ENCODE measurements at regions not wholly inside any gene's neighbourhood (a gene's known extent, or its start where the extent isn't known, plus 50 kb on each side); places are given as distances from the start of the nearest gene placed in this dataset.

DNA sequence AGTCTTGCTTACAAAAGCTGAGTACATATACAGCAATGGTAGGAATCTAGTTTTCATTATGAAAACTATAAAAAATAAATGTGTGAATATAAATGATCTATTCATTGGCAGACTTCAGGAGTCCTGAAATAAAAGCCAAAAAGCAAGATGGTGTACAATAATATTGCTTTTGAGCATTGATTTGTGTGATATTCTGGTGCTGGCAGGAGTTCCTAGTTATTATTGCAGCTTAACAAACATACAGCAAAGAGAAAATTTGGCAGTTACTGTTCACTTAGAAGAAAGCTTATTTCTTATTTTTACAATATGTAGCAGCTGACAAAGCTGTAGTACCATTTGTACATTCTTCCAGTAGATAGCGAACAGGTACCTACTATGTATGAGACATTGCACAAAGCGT, 1518.9 kb upstream of the TENM4 start:
- no peak for DNase-seq
- H3K27me3 Mint-ChIP-seq (ENCODE audit: low read depth, poor library complexity): peaks cover 4% of the 10 kb centered on the region
- no peak overlapping the region for H3K27ac Mint-ChIP-seq
- H3K4me3 Mint-ChIP-seq: no peak overlapping the region
- TF ChIP-seq, protein P1, sequence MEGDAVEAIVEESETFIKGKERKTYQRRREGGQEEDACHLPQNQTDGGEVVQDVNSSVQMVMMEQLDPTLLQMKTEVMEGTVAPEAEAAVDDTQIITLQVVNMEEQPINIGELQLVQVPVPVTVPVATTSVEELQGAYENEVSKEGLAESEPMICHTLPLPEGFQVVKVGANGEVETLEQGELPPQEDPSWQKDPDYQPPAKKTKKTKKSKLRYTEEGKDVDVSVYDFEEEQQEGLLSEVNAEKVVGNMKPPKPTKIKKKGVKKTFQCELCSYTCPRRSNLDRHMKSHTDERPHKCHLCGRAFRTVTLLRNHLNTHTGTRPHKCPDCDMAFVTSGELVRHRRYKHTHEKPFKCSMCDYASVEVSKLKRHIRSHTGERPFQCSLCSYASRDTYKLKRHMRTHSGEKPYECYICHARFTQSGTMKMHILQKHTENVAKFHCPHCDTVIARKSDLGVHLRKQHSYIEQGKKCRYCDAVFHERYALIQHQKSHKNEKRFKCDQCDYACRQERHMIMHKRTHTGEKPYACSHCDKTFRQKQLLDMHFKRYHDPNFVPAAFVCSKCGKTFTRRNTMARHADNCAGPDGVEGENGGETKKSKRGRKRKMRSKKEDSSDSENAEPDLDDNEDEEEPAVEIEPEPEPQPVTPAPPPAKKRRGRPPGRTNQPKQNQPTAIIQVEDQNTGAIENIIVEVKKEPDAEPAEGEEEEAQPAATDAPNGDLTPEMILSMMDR (IDR thresholded peaks at IDR 0.05): no peak
- no peaks in the 10 kb centered on the region for H3K36me3 Mint-ChIP-seq (ENCODE audit: low read depth)
- no peaks in the 10 kb centered on the region for H3K4me1 Mint-ChIP-seq
- no peaks in the 10 kb centered on the region for H3K9me3 Mint-ChIP-seq

GRCh38 chr11:80958987-80959386, 1518.2 kb upstream of the TENM4 start:
- DNase-seq: no peak
- Mint-ChIP-seq H3K27me3 (ENCODE audit: low read depth, poor library complexity) (peaks cover 4% of the 10 kb centered on the region), H3K4me3 (no peak overlapping the region), H3K4me1 (no peaks in the 10 kb centered on the region), H3K27ac (no peak overlapping the region), H3K9me3 (no peaks in the 10 kb centered on the region), H3K36me3 (ENCODE audit: low read depth) (no peaks in the 10 kb centered on the region)
- TF ChIP-seq, protein P1 (IDR thresholded peaks at IDR 0.05): no peak

DNA sequence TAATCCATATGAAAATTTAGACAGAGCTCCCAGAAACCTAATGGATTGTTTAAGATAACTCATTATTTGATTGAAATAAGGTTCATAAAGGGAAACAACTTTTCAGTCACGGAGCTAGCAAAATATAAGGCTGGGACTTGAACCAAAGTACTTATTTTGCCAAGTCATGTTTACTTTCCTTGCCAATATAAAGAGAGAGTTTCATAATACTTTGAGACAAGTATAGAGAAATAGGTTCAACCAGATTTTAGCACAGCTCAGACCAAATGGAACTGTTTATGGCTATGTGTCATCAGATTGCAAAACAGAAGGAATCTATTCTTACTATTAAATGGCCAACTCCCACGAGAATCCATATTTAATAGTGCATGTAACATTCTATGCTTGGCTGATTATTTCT, 1517.5 kb upstream of the TENM4 start:
- no peaks in the 10 kb centered on the region for H3K4me1 Mint-ChIP-seq
- no peak overlapping the region for H3K4me3 Mint-ChIP-seq
- no peak for DNase-seq
- no peaks in the 10 kb centered on the region for H3K36me3 Mint-ChIP-seq (ENCODE audit: low read depth)
- peaks cover 4% of the 10 kb centered on the region for H3K27me3 Mint-ChIP-seq (ENCODE audit: low read depth, poor library complexity)
- no peak overlapping the region for H3K27ac Mint-ChIP-seq
- H3K9me3 Mint-ChIP-seq: no peaks in the 10 kb centered on the region
- TF ChIP-seq, protein P1 (IDR thresholded peaks at IDR 0.05): no peak

DNA sequence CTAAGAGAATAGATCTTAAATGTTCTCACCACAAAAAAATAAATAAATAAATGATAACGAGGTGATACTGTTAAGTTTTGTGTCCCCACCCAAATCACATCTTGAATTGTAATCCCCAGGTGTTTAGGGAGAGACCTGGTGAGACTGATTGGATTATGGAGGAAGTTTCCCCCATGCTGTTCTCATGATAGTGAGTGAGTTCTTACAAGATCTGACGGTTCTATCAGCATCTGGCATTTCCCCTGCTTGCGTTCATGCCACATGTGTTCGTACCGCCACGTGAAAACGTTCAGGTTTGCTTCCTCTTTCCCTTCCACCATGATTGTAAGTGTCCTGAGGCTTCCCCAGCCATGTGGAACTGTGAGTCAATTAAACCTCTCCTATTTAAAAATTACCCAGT, 1514.8 kb upstream of the TENM4 start:
- no peak for DNase-seq
- no peak overlapping the region for H3K4me3 Mint-ChIP-seq
- H3K9me3 Mint-ChIP-seq: peaks cover 5% of the 10 kb centered on the region
- H3K27ac Mint-ChIP-seq: no peak overlapping the region
- no peaks in the 10 kb centered on the region for H3K36me3 Mint-ChIP-seq (ENCODE audit: low read depth)
- H3K27me3 Mint-ChIP-seq (ENCODE audit: low read depth, poor library complexity): no peaks in the 10 kb centered on the region
- H3K4me1 Mint-ChIP-seq: no peaks in the 10 kb centered on the region
- TF ChIP-seq, protein P1 (IDR thresholded peaks at IDR 0.05): no peak

DNA sequence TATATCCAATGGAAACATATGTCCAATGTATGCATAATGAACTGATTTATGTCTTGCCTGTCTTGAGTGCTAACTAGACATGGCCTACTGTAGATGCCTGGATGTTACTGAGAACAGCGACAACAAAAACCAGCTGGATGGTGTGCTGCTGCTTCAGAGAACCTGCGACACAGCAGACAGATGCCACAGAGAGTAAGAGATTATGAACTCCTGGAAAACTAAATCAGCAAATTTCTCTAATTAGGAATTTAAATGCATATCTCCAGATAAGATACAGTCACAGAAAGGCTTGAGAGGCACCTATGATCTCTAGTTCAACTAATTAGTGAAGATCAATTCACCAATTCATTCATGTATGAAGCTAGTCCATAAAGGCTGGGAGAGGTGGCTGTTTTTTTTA, 1508.0 kb upstream of the TENM4 start:
- H3K4me1 Mint-ChIP-seq: no peaks in the 10 kb centered on the region
- peaks cover 23% of the 10 kb centered on the region for H3K9me3 Mint-ChIP-seq
- TF ChIP-seq, protein P1 (IDR thresholded peaks at IDR 0.05): no peak
- no peak for DNase-seq
- no peaks in the 10 kb centered on the region for H3K27me3 Mint-ChIP-seq (ENCODE audit: low read depth, poor library complexity)
- no peaks in the 10 kb centered on the region for H3K36me3 Mint-ChIP-seq (ENCODE audit: low read depth)
- no peak overlapping the region for H3K27ac Mint-ChIP-seq
- no peak overlapping the region for H3K4me3 Mint-ChIP-seq

DNA sequence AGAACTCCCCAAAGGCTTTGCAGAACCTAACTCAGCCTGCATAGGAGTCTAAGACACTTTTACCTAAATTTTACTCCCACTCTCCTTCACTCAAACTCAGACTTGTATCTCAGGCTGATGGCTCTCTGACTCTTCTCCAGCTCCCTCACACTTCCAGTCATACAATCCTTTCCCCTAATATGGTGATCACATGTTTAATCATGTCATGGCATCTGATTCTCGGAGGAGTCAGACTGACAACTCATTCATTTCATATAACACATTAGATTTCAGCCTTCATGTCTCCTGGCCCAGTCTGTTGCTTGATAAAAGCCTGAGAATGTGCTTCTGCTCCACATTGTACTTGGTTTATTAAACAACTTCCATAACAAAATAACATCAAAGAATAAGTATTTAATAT, 1503.9 kb upstream of the TENM4 start:
- H3K36me3 Mint-ChIP-seq (ENCODE audit: low read depth): no peaks in the 10 kb centered on the region
- DNase-seq: no peak
- TF ChIP-seq, protein P1 (IDR thresholded peaks at IDR 0.05): no peak
- no peaks in the 10 kb centered on the region for H3K27me3 Mint-ChIP-seq (ENCODE audit: low read depth, poor library complexity)
- no peak overlapping the region for H3K4me3 Mint-ChIP-seq
- no peak overlapping the region for H3K27ac Mint-ChIP-seq
- peaks cover 11% of the 10 kb centered on the region for H3K9me3 Mint-ChIP-seq
- no peaks in the 10 kb centered on the region for H3K4me1 Mint-ChIP-seq

Measured in nephron progenitor cell (in vitro differentiated cells).